Breast epithelium (tissue), 3 donors: ENCODE measurements at regions not wholly inside any gene's neighbourhood (a gene's known extent, or its start where the extent isn't known, plus 50 kb on each side); places are given as distances from the start of the nearest gene placed in this dataset.

ENCODE experiments used
- POLR2A ChIP-seq: fragments of 450-650 bp; IDR thresholded peaks from one replicate; pipeline ENCODE4 v1.6.1; 2016; ENCODE audit warnings: antibody characterized with exemption, mild to moderate bottlenecking, moderate library complexity
- TF ChIP-seq, protein P1 (sequence below), 3 donors: fragments of 450-650 bp; IDR thresholded peaks; one replicate each; pipeline ENCODE4 v1.5.1; 2016 to 2017; ENCODE audit warnings: antibody characterized with exemption in 3 of 3, mild to moderate bottlenecking in 3 of 3, moderate library complexity in 3 of 3

DNA sequence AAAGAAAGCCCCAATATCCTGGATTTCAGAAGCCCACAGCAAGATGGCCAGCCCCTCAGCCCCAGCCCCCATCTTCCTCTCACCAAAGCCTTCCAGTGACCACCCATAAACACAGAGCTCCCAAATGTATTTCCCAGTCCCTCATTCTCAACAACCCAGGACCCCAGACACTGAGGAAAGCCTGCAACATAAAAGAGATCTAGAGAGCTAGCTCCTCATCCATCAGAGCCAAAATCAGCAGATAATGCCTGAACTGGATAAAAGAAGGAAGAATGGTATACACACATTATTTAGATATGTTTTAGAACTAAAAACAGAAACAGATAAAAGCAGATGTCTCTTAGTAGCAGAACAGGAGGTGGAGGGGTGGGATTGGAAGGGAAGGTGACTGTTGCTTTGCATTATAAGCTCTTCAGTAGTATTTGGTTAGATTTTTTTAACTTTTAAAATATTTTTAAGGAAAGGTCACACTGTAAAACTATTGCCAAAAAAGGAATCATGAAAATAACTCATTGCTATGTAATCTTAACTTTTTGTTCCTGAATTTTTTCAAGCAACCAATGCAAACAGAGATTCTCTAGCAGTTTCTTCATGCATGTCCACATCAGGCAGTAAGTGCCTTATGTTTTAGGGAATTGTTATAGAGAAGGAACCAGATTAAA lies 144.2 kb upstream of the PKDCC start:
- TF ChIP-seq POLR2A, result no peak
- TF ChIP-seq, protein P1, sequence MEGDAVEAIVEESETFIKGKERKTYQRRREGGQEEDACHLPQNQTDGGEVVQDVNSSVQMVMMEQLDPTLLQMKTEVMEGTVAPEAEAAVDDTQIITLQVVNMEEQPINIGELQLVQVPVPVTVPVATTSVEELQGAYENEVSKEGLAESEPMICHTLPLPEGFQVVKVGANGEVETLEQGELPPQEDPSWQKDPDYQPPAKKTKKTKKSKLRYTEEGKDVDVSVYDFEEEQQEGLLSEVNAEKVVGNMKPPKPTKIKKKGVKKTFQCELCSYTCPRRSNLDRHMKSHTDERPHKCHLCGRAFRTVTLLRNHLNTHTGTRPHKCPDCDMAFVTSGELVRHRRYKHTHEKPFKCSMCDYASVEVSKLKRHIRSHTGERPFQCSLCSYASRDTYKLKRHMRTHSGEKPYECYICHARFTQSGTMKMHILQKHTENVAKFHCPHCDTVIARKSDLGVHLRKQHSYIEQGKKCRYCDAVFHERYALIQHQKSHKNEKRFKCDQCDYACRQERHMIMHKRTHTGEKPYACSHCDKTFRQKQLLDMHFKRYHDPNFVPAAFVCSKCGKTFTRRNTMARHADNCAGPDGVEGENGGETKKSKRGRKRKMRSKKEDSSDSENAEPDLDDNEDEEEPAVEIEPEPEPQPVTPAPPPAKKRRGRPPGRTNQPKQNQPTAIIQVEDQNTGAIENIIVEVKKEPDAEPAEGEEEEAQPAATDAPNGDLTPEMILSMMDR (IDR thresholded peaks at IDR 0.05), result no peak
